Activated CD4-positive, alpha-beta memory T cell treated with anti-CD3 and anti-CD28 coated beads, Interleukin-2, amount 10 ng/mL, durations not matched to agents 7 days and 5 days (primary cell): ENCODE measurements at regions not wholly inside any gene's neighbourhood (a gene's known extent, or its start where the extent isn't known, plus 50 kb on each side); places are given as distances from the start of the nearest gene placed in this dataset.

ENCODE experiments used
- CTCF ChIA-PET: fragments of 350-600 bp; sonication (Branson Sonifier 250); formaldehyde crosslinking; loops from one replicate; lab custom pipeline; 2021; ENCODE audit warnings: antibody characterized with exemption, inconsistent platforms; lab: Charles Lee
- POLR2A ChIA-PET: fragments of 350-600 bp; sonication (Branson Sonifier 250); formaldehyde crosslinking; loops from one replicate; lab custom pipeline; 2021; ENCODE audit warnings: antibody characterized with exemption; lab: Charles Lee
- DNase-seq: peaks from one replicate; pipeline ENCODE4 v3.0.0-alpha.2; 2020
- H3K27ac Mint-ChIP-seq: one replicate; pipeline ENCODE4 v1.8.0; 2021; ENCODE audit warnings: mild to moderate bottlenecking, mixed read lengths
- H3K27me3 Mint-ChIP-seq: one replicate; pipeline ENCODE4 v1.8.0; 2021; ENCODE audit warnings: mixed read lengths
- H3K36me3 Mint-ChIP-seq: one replicate; pipeline ENCODE4 v1.8.0; 2021; ENCODE audit warnings: low read depth, mixed read lengths
- H3K4me1 Mint-ChIP-seq: one replicate; pipeline ENCODE4 v1.8.0; 2021; ENCODE audit warnings: mixed read lengths
- H3K4me3 Mint-ChIP-seq: one replicate; pipeline ENCODE4 v1.8.0; 2021; ENCODE audit warnings: mild to moderate bottlenecking, mixed read lengths
- H3K9me3 Mint-ChIP-seq: one replicate; pipeline ENCODE4 v1.8.0; 2021; ENCODE audit warnings: mixed read lengths

- Mint-ChIP-seq H3K27ac (no peak overlapping the region), H3K4me3 (no peak overlapping the region), H3K4me1 (no peaks in the 10 kb centered on the region), H3K36me3 (peaks cover 3% of the 10 kb centered on the region), H3K27me3 (no peaks in the 10 kb centered on the region), H3K9me3 (peaks cover 12% of the 10 kb centered on the region)
- ChIA-PET POLR2A (no interaction called here), CTCF (no interaction called here)
- DNase-seq: no peak
These were observed 226.9 kb downstream of the IRX2 start for GRCh38 chr5:2524620-2525019.

DNA sequence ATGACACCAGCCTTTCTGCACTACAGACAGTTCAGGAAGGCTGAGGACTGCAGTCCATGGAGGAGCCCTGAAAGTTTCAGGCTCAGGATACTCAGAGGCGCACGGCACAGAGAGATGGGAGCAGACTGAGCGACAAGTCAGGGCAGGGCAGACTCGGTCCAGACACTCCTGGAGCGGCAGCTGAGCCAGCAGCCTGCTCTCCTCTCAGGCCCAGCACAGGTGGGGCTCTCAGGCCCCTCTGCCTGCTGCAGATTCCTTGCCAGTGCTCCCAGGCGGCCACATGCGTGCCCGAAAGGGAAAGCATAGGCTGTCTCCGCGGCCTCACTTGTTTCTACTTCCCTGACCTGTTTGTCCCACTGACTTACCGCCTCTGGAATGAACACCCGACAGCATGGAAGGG, 228.3 kb downstream of the IRX2 start:
- Mint-ChIP-seq H3K4me3 (no peak overlapping the region), H3K9me3 (peaks cover 11% of the 10 kb centered on the region), H3K27me3 (no peaks in the 10 kb centered on the region), H3K36me3 (peaks cover 3% of the 10 kb centered on the region), H3K4me1 (no peaks in the 10 kb centered on the region), H3K27ac (no peak overlapping the region)
- ChIA-PET POLR2A (no interaction called here), CTCF (no interaction called here)
- no peak for DNase-seq

GRCh38 chr5:2522372-2522771, 229.1 kb downstream of the IRX2 start:
- peaks cover 9% of the 10 kb centered on the region for H3K9me3 Mint-ChIP-seq
- POLR2A ChIA-PET: no interaction called here
- no peak for DNase-seq
- H3K4me1 Mint-ChIP-seq: no peaks in the 10 kb centered on the region
- no peaks in the 10 kb centered on the region for H3K27me3 Mint-ChIP-seq
- no peak overlapping the region for H3K4me3 Mint-ChIP-seq
- CTCF ChIA-PET: no interaction called here
- peaks cover 3% of the 10 kb centered on the region for H3K36me3 Mint-ChIP-seq
- H3K27ac Mint-ChIP-seq: no peak overlapping the region

GRCh38 chr5:2519153-2519552, 232.3 kb downstream of the IRX2 start:
- Mint-ChIP-seq H3K9me3 (no peaks in the 10 kb centered on the region), H3K4me3 (no peak overlapping the region), H3K27ac (no peak overlapping the region), H3K27me3 (no peaks in the 10 kb centered on the region), H3K36me3 (no peaks in the 10 kb centered on the region), H3K4me1 (no peaks in the 10 kb centered on the region)
- no peak for DNase-seq
- ChIA-PET POLR2A (no interaction called here), CTCF (no interaction called here)

GRCh38 chr5:2517451-2517850, 234.0 kb downstream of the IRX2 start:
- H3K27ac Mint-ChIP-seq: no peak overlapping the region
- H3K27me3 Mint-ChIP-seq: no peaks in the 10 kb centered on the region
- no peak for DNase-seq
- POLR2A ChIA-PET: no interaction called here
- no peak overlapping the region for H3K4me3 Mint-ChIP-seq
- no peaks in the 10 kb centered on the region for H3K4me1 Mint-ChIP-seq
- no peaks in the 10 kb centered on the region for H3K36me3 Mint-ChIP-seq
- no peaks in the 10 kb centered on the region for H3K9me3 Mint-ChIP-seq
- CTCF ChIA-PET: no interaction called here

DNA sequence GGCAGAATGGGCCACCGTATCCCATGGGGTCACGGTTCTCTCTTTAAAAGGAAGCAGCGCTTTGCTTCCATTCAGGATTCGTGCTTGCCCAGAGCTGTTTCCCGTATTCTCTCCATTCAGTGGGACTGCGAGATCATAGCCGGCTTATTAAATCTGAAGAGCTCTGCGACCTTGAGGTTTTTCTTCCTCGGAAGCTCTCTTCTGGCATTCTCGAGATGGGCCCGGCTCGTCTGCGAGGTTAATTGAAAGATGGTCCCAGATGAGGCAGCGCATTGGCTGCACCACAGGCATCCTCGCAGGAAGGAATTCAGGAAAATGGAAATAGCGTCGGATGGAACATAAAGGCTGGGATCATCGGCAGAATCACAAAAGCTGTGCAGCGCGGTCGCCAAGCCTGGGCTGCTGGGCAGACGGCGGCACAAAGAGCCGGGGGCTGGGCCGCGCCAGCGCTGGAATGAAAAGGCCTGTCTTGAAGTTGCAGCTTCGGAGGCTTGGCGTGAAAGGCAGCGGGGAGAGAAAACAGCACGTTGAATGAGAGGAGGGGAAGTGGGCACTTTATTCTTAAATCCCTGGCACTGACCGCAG, 236.2 kb downstream of the IRX2 start:
- DNase-seq: no peak
- Mint-ChIP-seq H3K9me3 (no peaks in the 10 kb centered on the region), H3K4me3 (no peak overlapping the region), H3K27ac (no peak overlapping the region), H3K27me3 (no peaks in the 10 kb centered on the region), H3K4me1 (no peaks in the 10 kb centered on the region), H3K36me3 (no peaks in the 10 kb centered on the region)
- ChIA-PET CTCF (no interaction called here), POLR2A (no interaction called here)

GRCh38 chr5:2514484-2514883, 237.0 kb downstream of the IRX2 start:
- no peak for DNase-seq
- ChIA-PET CTCF (no interaction called here), POLR2A (no interaction called here)
- Mint-ChIP-seq H3K9me3 (no peaks in the 10 kb centered on the region), H3K4me3 (no peak overlapping the region), H3K27me3 (no peaks in the 10 kb centered on the region), H3K4me1 (no peaks in the 10 kb centered on the region), H3K27ac (no peak overlapping the region), H3K36me3 (no peaks in the 10 kb centered on the region)

GRCh38 chr5:2511706-2512105, 239.8 kb downstream of the IRX2 start:
- ChIA-PET CTCF (no interaction called here), POLR2A (no interaction called here)
- no peak for DNase-seq
- no peaks in the 10 kb centered on the region for H3K36me3 Mint-ChIP-seq
- H3K27me3 Mint-ChIP-seq: no peaks in the 10 kb centered on the region
- peaks cover under 1% of the 10 kb centered on the region for H3K9me3 Mint-ChIP-seq
- no peak overlapping the region for H3K27ac Mint-ChIP-seq
- H3K4me3 Mint-ChIP-seq: no peak overlapping the region
- H3K4me1 Mint-ChIP-seq: no peaks in the 10 kb centered on the region

- H3K4me1 Mint-ChIP-seq: no peaks in the 10 kb centered on the region
- H3K27ac Mint-ChIP-seq: no peak overlapping the region
- H3K4me3 Mint-ChIP-seq: no peak overlapping the region
- no peaks in the 10 kb centered on the region for H3K36me3 Mint-ChIP-seq
- POLR2A ChIA-PET: no interaction called here
- no peak for DNase-seq
- no peaks in the 10 kb centered on the region for H3K27me3 Mint-ChIP-seq
- CTCF ChIA-PET: no interaction called here
- H3K9me3 Mint-ChIP-seq: peaks cover 2% of the 10 kb centered on the region
These were observed 240.4 kb downstream of the IRX2 start for GRCh38 chr5:2511126-2511525.

DNA sequence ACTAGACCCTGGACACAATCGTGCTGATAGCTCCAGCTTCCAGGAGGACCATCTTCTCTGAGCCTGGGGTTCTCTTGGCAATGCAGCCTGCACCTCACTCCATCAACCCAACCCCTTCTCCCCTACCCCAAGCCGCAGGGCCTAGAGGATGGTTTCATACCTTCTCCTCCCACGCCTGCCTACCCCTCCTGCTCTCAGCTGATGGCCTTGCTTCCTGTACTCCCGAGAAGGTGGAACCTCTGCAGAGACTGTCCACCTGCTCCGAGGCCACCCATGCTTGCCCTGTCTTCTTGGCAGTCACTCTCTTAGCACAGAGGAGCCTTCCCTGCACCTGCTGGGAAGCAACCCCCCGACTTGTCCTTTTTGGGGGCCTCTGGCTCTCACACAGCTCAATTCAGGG, 241.9 kb downstream of the IRX2 start:
- ChIA-PET POLR2A (no interaction called here), CTCF (no interaction called here)
- no peaks in the 10 kb centered on the region for H3K36me3 Mint-ChIP-seq
- H3K27ac Mint-ChIP-seq: no peak overlapping the region
- H3K27me3 Mint-ChIP-seq: no peaks in the 10 kb centered on the region
- peaks cover 5% of the 10 kb centered on the region for H3K9me3 Mint-ChIP-seq
- no peak for DNase-seq
- H3K4me1 Mint-ChIP-seq: no peaks in the 10 kb centered on the region
- H3K4me3 Mint-ChIP-seq: no peak overlapping the region

- Mint-ChIP-seq H3K4me3 (no peak overlapping the region), H3K4me1 (no peaks in the 10 kb centered on the region), H3K27ac (no peak overlapping the region), H3K27me3 (no peaks in the 10 kb centered on the region), H3K9me3 (peaks cover 5% of the 10 kb centered on the region), H3K36me3 (no peaks in the 10 kb centered on the region)
- DNase-seq: no peak
- CTCF ChIA-PET: no interaction called here
- POLR2A ChIA-PET: no interaction called here
These were observed 243.0 kb downstream of the IRX2 start for GRCh38 chr5:2508514-2508913.

GRCh38 chr5:2507611-2508010, 243.9 kb downstream of the IRX2 start:
- POLR2A ChIA-PET: no interaction called here
- no peak overlapping the region for H3K4me3 Mint-ChIP-seq

DNA sequence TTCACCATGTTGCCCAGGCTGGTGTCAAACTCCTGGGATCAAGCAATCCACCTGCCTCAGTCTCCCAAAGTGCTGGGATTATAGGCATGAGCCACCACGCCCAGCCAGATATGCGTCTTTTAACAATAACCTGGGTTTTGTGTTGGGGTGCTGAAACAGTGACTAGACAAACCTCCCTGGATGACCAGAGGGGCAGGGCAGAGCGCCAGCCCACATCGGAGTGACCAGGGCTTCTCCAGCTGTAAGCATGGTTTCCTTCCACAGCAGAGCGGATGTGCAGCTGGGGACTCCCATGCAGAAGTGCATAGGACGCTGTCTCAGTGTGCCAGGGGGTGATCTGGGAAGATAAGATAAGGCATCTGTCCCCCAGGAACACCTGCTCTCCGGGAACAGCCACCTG, 244.9 kb downstream of the IRX2 start:
- CTCF ChIA-PET: no interaction called here
- Mint-ChIP-seq H3K27ac (no peak overlapping the region), H3K36me3 (no peaks in the 10 kb centered on the region), H3K4me3 (no peak overlapping the region), H3K4me1 (no peaks in the 10 kb centered on the region), H3K27me3 (no peaks in the 10 kb centered on the region), H3K9me3 (peaks cover 5% of the 10 kb centered on the region)
- POLR2A ChIA-PET: no interaction called here
- DNase-seq: no peak

More at GRCh38 chr5:2507611-2508010, 243.9 kb downstream of the IRX2 start:
- no peaks in the 10 kb centered on the region for H3K4me1 Mint-ChIP-seq
- DNase-seq: no peak
- no peak overlapping the region for H3K27ac Mint-ChIP-seq
- H3K27me3 Mint-ChIP-seq: no peaks in the 10 kb centered on the region
- H3K9me3 Mint-ChIP-seq: peaks cover 5% of the 10 kb centered on the region
- no peaks in the 10 kb centered on the region for H3K36me3 Mint-ChIP-seq
- CTCF ChIA-PET: no interaction called here

GRCh38 chr5:2505217-2505616, 246.3 kb downstream of the IRX2 start:
- Mint-ChIP-seq H3K4me3 (no peak overlapping the region), H3K27me3 (no peaks in the 10 kb centered on the region), H3K36me3 (no peaks in the 10 kb centered on the region), H3K4me1 (no peaks in the 10 kb centered on the region), H3K9me3 (peaks cover 5% of the 10 kb centered on the region), H3K27ac (no peak overlapping the region)
- CTCF ChIA-PET: no interaction called here
- DNase-seq: no peak
- POLR2A ChIA-PET: no interaction called here
